Upper lobe of left lung (tissue), 4 donors: ENCODE measurements at regions not wholly inside any gene's neighbourhood (a gene's known extent, or its start where the extent isn't known, plus 50 kb on each side); places are given as distances from the start of the nearest gene placed in this dataset.
"Not testable (repeated sequence)": the region's sequence is repeated elsewhere in the genome, so short reads cannot be mapped to it uniquely, and the experiment has no call there.

Experiments used
- CTCF ChIP-seq, 6 experiments: fragments of 450-650 bp in 4 of 6; fragments of 200-600 bp in 2 of 6; sonication (generic) in 2 of 6; IDR thresholded peaks; one replicate each; pipeline ENCODE4 v1.5.1; 2016 to 2019; ENCODE audit warnings: antibody characterized with exemption in 6 of 6
- POLR2A ChIP-seq, 4 donors: fragments of 450-650 bp; IDR thresholded peaks; one replicate each; pipeline ENCODE4 v1.5.1; 2016 to 2017; ENCODE audit warnings: antibody characterized with exemption in 4 of 4, mild to moderate bottlenecking in 2 of 4
- POLR2AphosphoS5 ChIP-seq, 2 donors: sonication (generic); formaldehyde crosslinking; IDR thresholded peaks; one replicate each; pipeline ENCODE4 v1.5.1; 2017; ENCODE audit warnings: antibody characterized with exemption in 2 of 2

- not testable (repeated sequence) for TF ChIP-seq CTCF, POLR2A, POLR2AphosphoS5 (IDR thresholded peaks at IDR 0.05)
These were observed 229.4 kb upstream of the VKORC1L1 start for GRCh38 chr7:65643498-65643897.
